T47D (cell line): ENCODE measurements at regions not wholly inside any gene's neighbourhood (a gene's known extent, or its start where the extent isn't known, plus 50 kb on each side); places are given as distances from the start of the nearest gene placed in this dataset.

Experiments
- DNase-seq, 2 experiments: peaks; one replicate each; pipeline versions ENCODE4 v3.0.0 to v3.0.0-alpha.2; 2011 to 2012; ENCODE audit warnings: low read depth in 1 of 2, low spot score in 1 of 2
- JUND ChIP-seq: IDR thresholded peaks from 2 replicates; pipeline ENCODE4 v1.6.1; 2012; ENCODE audit warnings: low read depth
- in situ Hi-C: cut with HindIII; loops from 2 replicates; pipeline ENCODE4 v1.10.0; 2016; ENCODE audit warnings: low sequenced_read_pairs, low pct_unique_long_range_greater_than_20kb

DNA sequence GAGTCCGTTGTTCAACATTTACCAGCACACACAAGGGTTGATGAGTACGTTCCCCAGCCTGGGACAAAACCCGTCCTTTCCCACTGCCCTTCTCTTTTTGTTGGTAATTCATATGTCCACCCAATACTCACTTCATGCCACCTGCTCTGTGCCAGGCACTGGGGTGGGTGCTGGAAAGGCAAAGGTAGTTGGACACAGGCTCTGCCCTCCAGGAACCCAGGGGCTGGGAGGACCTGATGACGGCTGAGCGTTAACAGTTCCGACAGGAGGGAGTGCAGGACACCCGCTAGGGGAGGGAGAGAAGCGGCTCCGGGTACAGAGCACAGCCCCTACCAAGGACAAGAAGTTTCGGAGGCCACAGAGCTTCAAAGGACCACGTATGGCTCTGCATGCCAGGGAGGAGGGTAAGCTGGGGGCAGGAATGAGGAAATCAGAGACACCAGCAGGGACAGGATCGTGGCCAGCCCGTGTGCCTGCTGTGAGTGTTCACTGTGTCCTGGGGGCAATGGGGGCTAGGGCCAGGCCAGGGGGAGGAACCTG lies 134.1 kb upstream of the GPC1 start:
- no peak for DNase-seq
- TF ChIP-seq JUND: no peak
- in situ Hi-C loops: no loop called here

DNA sequence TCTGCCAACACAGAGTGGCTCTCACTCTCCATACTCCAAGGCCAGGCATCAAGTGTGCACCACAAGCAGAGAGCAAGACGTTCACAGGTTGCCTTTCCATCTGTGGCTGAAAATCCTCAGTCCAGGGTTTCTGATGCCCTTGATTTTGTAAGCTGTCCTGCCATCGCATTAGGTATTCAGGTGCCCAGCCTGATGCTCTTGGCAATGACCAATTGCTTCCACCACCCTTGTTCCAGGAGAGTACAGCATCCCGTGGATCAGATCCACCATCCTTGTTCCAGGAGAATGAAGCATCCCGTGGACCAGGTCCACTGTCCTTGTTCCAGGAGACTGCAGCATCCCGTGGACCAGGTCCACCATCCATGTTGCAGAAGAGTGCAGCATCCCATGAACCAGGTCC lies 133.4 kb upstream of the GPC1 start:
- no peak for DNase-seq
- no peak for TF ChIP-seq JUND
- in situ Hi-C loops: no loop called here

DNA sequence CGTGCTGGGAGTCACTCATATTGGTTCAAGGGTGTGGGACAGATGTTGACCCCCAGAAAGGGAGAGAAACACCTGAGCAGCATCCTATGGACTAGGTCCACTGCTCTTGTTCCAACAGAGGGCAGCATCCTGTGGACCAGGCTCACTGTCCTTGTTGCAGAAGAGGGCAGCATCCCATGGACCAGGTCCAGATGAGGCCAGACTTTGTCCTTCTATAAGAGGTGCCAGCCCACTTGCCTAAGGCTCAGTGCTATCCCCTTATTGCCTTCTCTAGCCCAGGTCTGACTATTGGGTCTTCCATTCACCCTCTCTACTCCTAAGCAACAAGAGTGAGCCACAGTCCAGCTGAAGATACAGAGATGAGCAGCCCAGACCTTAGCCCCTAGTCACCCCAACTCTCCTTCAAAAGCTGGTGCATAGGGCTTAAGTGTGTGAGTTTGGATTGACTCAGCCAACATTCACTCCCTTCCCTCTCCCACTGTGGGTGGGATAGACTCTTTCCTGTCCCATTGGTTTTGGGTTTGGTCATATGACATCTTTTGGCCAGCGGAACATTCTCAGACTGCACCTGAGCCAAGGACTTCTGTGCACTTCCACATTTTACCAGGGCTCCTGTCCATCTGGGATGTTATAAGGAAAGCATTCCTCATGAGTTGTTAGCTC lies 132.4 kb upstream of the GPC1 start:
- no peak for TF ChIP-seq JUND
- in situ Hi-C loops: no loop called here
- DNase-seq: no peak

DNA sequence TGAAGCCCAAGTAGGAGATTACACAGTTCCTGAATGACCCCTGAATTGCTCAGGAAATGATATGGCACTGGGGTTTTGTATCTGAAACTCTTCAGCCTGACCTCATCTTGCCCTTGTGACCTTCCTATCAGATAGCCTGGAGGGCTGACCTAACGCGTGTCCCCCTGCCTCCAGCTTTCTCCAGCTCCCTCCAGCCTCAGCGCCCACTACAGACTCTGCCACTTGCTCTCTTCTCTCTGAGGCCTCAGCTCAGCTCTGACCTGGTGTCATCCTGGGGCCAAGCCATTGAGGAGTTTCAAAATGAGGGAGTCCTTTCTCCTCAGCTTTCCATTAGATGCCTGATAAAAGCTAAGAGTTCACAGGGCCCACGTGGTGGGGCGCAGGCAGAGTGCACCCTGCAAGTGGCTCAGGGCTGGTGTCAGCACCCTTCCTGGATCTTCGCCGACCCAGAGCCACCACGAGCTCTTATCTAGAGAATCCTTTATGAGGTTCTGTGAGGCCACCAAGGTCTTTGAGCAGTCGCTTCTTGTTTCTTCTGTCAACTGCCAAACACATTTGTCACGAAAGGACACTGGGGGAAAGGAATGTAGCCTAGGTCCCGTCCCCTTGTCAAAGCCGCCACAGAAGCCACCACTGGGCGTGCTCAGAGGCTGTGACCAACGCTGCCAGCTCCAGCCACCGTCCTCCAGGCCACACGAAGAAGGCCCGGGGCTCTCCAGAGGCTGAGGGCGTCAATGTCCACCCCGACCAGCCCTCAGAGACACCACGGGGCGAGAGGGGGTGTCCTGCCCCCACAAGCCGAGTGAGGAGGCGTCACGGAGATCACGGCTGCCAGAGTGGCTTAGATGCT lies 131.3 kb upstream of the GPC1 start:
- in situ Hi-C loops: no loop called here
- no peak for DNase-seq
- TF ChIP-seq JUND: no peak

DNA sequence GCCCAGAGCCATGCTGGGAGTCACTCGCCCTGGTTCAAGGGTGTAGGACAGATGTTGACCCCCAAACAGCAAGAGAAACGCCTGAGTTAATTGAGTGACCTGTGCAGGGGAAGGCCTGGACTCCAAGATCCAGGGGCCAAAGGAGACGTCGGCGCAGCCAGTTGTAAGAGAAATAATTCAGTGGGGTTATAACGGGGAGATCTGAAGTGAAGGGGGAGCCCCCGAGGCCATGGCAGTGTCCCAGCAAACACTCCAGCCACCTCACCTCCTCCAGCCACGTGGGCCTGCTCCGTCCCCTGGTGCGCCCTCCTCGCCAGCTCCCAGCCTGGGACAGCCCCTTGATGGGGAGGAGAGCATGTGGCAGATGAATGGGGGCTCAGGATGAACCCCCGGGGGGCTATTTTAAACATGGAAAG lies 130.7 kb upstream of the GPC1 start:
- TF ChIP-seq JUND: no peak
- DNase-seq: no peak
- in situ Hi-C loops: no loop called here

DNA sequence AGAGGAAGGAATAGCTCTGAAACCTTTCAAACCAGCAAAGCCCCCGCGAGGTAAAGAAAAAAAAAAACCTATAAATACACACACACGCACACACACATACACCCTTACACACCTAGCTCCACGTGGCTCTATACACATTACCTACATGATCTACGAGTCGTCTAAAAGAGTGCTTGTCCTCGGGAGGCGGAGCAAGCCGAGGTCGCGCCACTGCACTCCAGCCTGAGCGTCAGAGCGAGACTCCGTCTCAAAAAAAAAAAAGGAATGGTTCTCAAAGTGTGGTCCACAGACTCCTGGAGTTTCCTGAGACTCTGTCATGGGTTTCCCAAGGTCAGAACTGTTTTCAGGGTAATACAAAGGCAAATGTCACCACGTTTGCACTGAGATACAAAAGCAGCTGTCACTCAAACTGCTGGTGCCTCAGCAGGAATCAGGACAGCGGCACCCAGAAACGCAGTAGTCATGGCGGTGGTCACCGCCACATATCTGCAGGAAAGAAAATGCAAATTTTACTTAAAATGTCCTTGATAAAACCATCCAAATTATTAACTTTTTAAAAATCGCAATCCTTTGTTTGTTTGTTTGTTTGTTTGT lies 130.0 kb upstream of the GPC1 start:
- in situ Hi-C loops: no loop called here
- no peak for DNase-seq
- TF ChIP-seq JUND: no peak

DNA sequence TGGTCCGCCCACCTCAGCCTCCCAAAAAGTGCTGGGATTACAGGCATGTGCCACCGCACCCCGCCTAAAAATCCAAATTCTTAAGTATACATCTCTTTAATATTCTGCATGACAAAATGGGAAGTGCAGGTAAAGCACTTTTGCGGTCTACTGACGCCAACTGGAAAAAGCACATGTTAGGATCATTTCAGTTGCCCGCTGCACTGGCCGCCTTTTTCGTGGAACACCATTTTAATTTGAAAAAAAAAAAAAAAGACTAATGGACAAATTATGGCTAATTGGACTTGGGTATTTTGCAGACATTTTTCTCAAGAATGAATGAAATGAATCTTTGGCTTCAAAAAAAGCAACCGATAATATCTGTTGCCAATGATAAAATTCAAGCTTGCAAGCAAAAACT lies 129.3 kb upstream of the GPC1 start:
- in situ Hi-C loops: no loop called here
- no peak for TF ChIP-seq JUND
- no peak for DNase-seq

DNA sequence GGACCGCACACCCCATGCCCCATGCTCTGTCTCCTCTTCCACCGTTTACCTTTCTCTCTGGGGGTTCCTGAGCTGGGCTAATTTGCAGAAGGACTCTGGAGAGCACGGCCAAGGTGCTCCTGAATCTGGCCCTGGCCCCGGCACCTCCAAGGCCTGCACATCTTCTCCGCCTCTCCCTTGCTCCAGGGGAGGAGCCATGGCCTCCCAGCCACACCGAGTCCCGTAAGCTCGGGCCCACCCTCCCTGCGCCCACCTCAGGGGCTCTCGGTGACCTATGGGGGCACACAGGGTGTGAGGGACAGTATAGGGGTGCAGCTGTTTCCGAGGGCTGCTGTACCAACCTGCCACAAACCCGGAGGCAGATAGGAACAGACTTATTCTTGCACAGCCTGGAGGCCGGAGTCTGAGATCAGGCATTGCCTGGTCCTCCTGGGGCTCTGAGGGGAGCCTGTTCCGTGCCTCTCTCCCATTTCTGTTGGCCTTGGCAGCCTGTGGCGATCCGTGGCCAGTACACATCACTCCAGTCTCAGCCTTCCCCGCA lies 127.3 kb upstream of the GPC1 start:
- DNase-seq: no peak
- TF ChIP-seq JUND: no peak
- in situ Hi-C loops: no loop called here

DNA sequence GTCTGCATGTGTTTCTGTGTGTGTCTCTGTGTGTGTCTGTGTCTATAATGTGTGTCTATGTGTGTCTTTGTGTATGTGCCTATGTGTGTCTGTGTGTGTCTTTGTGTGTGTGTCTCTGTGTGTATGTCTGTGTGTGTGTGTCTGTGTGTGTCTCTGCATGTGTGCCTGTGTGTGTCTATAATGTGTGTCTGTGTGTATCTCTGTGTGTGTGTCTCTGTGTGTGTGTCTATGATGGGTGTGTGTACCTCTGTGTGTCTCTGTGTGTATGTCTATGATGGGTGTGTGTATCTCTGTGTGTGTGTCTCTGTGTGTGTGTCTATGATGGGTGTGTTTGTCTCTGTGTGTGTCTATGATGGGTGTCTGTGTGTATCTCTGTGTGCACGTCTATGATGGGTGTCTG lies 126.2 kb upstream of the GPC1 start:
- no peak for DNase-seq
- TF ChIP-seq JUND: no peak
- in situ Hi-C loops: no loop called here

DNA sequence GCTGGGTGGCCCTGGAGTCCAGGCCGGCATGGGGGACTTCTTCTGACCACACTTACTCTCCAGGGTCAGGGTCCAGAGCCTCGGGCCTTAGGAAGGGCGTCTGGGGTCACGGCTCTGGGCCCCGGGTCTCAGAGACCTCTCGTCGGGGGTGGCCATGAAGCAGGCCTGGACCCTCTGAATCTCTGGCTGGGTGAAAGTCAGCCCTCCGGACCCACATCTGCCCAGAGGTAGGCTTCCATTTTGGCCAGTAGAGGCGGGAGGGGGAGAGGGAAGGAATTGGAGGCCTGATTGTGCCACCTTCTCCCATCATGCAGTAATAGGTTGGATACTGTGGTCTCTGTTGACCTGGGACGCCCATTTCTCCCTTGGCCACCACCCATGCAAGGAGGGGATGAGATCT lies 125.3 kb upstream of the GPC1 start:
- DNase-seq: no peak
- no peak for TF ChIP-seq JUND
- in situ Hi-C loops: no loop called here

DNA sequence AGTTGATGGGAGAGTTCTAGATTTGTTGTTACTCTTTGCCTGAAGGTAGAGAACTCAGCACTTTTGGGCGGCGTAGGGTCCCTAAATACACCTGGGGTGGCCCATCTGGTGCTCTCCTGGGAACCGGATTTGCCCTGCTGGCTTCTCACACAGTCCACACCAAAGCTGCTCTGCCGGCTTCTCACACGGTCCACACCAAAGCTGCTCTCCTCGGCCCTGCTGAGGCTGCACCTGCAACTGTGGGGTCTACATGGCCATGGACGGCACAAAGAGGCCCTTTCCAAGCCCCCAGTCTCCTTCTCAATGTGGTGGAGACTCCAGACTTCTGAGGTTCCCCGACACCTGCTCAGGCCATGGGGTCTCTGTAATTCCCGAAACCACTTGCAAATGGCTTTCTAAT lies 124.8 kb upstream of the GPC1 start:
- no peak for DNase-seq
- in situ Hi-C loops: no loop called here
- TF ChIP-seq JUND: no peak

DNA sequence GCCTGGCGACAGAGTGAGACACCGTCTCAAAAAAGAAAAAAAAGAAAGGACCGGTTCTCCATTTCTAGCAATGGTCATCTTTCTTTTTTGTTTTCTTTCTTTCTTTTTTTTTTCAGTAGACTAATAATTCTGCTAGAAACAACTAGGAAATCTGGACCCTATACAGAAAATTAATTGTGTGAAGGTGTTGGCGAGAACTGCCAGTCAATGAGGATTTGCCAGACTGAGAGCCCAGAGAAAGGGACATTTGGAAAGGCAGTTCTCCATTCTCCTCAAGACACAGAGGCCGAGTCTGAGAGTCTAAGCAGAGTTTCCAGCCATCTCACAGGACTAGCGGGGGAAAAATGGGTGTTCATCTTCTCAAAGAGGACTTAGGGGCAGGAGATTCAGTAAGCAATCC lies 123.6 kb upstream of the GPC1 start:
- no peak for DNase-seq
- no peak for TF ChIP-seq JUND
- in situ Hi-C loops: no loop called here
